Activated naive CD8-positive, alpha-beta T cell treated with anti-CD3 and anti-CD28 coated beads, Interleukin-2, amount 10 ng/mL, durations not matched to agents 7 days and 5 days (primary cell): ENCODE measurements at regions not wholly inside any gene's neighbourhood (a gene's known extent, or its start where the extent isn't known, plus 50 kb on each side); places are given as distances from the start of the nearest gene placed in this dataset.

Source experiments
- ATAC-seq: fragments of 150-1000 bp; cut with Tn5 transposase; one replicate; pipeline ENCODE4 v1.10.0; 2021; ENCODE audit warnings: low read depth, moderate library complexity
- POLR2A ChIA-PET: fragments of 350-600 bp; sonication (Branson Sonifier 250); formaldehyde crosslinking; loops from one replicate; lab custom pipeline; 2021; ENCODE audit warnings: antibody characterized with exemption; lab: Charles Lee
- DNase-seq: peaks from one replicate; pipeline ENCODE4 v3.0.0; 2021
- H3K27ac Mint-ChIP-seq: one replicate; pipeline ENCODE4 v1.8.0; 2022; ENCODE audit warnings: mild to moderate bottlenecking, mixed read lengths
- H3K27me3 Mint-ChIP-seq: one replicate; pipeline ENCODE4 v1.8.0; 2022; ENCODE audit warnings: mild to moderate bottlenecking, moderate library complexity, mixed read lengths
- H3K36me3 Mint-ChIP-seq: one replicate; pipeline ENCODE4 v1.8.0; 2021; ENCODE audit warnings: mild to moderate bottlenecking, mixed read lengths
- H3K4me1 Mint-ChIP-seq: one replicate; pipeline ENCODE4 v1.8.0; 2021; ENCODE audit warnings: mixed read lengths
- H3K4me3 Mint-ChIP-seq: one replicate; pipeline ENCODE4 v1.8.0; 2022; ENCODE audit warnings: mild to moderate bottlenecking, moderate library complexity, mixed read lengths
- H3K9me3 Mint-ChIP-seq: one replicate; pipeline ENCODE4 v1.8.0; 2021; ENCODE audit warnings: mixed read lengths

DNA sequence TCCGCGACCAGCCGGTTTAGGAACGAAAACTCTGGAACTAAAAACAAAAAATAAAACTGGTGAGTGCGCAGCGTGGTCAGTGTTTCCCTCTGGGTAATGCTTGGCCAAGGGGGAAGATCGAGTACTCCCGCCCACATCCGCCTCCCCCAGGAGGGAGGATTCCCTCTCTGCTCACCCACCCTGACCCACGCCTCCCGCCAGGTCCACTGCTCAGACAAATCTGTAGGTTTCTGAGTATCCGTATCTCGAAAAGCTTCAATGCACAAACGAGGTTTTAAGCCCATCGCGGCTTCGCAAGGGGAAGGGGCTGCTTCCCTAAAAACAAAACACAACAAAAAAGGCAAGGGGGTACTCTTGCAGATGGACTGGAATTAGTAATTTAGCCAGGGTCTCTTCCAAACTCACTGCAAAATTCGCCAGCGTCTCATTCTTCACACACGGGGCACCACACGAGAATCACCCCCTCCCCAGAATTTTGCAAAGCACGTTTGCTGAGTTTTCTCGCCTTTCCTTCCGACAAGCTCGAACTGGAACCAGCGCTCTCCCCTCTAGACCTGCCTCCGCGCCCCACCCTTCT, 75.2 kb downstream of the INSIG1 start:
- POLR2A ChIA-PET = no interaction called here
- H3K4me3 Mint-ChIP-seq = peak overlapping the region; percentile 70
- H3K4me1 Mint-ChIP-seq = peaks cover 26% of the 10 kb centered on the region
- no peaks in the 10 kb centered on the region for H3K9me3 Mint-ChIP-seq
- no peaks in the 10 kb centered on the region for H3K36me3 Mint-ChIP-seq
- DNase-seq = no peak
- peaks cover 73% of the 10 kb centered on the region for H3K27me3 Mint-ChIP-seq
- no peak overlapping the region for H3K27ac Mint-ChIP-seq
- no peak for ATAC-seq

DNA sequence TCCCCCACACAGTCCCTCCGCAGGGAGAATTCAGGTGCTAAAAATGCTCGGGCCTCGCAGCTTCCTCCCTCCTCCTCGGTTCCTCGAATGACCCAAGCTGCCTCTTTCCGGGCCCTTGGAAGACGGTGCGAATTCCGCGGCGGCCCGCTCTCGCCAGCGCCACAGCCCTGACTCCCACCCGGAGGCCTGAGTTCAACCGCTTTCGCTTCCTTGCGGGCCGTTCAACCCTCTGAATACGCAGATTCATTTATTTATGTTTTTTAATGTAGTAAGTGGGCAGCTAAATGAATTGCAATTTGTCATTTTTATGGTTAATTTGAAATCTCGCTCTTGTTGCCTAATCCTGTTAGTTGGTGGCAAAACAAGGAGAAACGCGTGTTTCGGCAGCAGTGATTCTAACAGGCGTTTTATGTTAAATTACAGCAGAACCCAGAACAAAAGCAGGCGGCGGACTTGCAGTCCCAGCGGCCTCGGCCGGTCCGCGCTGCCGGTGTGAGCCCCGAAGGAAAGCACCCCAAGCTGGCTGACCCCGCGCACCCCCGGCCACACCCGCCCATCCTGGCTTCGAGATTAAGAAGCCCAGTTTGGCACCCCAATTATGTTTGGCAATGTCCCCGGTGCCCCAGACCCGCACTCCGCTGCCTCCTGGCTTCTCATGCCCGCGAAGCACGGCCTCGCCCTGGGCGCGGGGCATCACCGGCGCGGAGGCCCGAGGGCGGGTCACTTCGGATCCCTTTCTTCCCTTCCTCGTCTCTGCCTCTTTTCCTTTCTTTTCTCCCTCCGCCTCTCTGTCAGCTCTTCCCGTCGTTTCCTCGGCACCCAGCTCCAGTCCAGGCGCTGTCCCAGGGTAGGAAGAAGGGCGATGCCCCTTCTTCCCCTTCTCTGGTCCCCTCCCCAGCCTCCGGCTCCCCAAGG, 75.9 kb downstream of the INSIG1 start:
- no peaks in the 10 kb centered on the region for H3K36me3 Mint-ChIP-seq
- no peak overlapping the region for H3K27ac Mint-ChIP-seq
- H3K27me3 Mint-ChIP-seq = peaks cover 77% of the 10 kb centered on the region
- H3K4me1 Mint-ChIP-seq = peaks cover 26% of the 10 kb centered on the region
- no peak for ATAC-seq
- peak overlapping the region; percentile 70 for H3K4me3 Mint-ChIP-seq
- POLR2A ChIA-PET = no interaction called here
- no peaks in the 10 kb centered on the region for H3K9me3 Mint-ChIP-seq
- DNase-seq = peak; percentile 42

DNA sequence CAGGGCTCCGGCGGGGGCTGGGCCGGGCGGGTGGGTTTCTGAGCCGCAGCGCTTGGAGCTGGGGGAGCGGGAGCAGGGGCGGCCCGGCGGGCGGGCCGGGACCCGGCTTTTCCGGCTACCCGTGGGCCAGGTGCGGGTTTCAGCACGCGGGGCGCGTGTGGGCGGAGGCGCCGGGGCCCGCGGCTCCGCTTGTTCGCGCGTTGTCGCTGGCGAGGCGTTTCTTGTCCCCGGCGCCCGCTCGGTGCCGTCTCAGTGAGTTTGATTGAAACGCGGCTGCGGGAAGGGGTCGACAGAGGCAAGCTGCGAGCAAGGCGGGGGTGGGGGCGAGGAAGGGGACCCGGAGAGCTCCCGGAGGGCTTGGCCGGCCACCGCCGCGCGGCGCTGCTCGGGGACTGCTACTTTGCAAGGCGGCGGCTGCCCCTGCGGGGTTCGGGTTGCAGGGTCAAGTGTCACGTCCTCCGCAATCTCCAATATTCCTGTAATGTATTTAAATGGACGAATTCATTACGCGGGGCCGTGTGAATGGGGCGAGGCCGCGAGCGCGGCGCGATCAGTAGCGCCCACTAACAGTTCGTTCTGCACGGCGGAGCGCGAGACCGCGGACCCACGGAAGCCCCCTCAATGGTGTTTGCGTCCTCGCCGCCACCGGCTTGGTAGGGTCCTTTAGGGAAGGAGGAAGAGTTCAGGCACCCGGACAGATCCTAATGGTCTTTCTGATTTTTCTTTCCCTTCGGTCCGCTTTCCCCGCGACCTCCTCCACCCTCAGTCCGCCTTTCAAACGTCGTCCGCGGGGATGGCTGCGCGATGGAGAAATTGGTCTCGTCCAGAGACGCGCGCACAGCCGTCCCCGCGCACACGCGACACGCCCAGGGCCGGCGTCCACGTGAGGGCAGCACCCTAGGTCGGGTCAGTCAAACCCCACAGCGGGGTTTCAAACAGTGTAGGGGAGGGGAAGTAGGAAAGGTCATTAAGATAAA, 76.9 kb downstream of the INSIG1 start:
- Mint-ChIP-seq H3K4me1 (peaks cover 26% of the 10 kb centered on the region), H3K36me3 (no peaks in the 10 kb centered on the region), H3K9me3 (no peaks in the 10 kb centered on the region), H3K4me3 (peak overlapping the region; percentile 11), H3K27ac (no peak overlapping the region), H3K27me3 (peaks cover 85% of the 10 kb centered on the region)
- ATAC-seq (no peak), DNase-seq (peak; percentile 41)
- POLR2A ChIA-PET = no interaction called here

DNA sequence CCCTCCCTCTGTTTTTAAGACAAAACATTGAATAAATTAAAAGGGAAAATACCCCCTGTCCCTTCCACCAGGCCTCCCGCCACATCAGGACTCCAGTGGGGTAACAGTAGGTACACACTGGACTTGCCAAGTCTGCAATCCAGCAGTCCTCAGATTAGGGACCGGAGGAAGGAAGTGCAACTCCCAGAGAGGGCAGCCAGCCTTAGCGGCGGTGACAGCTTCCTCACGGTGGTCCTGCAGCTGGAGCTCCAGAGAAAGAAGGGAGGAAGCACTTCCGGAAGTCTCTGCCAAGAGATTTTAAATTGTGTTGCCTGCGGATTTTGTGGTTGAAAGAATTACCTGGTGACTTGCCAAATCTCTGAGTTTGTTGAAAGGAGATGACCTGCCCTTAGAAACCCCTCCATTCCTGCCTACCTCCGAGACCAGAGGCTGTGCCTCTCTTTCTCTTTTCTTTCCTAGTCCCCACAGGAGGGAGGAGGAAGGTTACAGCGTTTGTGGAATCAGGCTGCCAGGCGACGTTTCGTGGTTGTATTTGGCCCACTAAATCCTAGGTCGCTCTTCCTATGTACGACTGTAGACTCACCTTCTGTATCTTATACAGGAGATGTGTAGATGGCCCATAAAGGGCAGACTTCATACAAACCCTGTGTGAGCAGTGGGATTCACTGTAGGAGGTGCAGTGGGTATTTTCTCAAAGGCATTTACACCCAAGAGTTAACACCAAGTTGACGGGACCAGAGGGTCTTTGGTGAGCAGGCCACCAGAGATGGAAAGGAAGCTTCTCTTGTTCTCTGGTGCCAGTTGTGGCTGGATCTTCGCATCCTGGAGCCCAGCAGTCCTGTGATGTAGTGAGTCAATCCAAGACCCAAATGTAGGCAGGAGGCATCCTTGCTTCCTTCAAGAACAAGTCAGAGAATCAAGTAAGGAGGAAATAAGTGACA, 77.9 kb downstream of the INSIG1 start:
- Mint-ChIP-seq H3K36me3 (no peaks in the 10 kb centered on the region), H3K27me3 (peaks cover 87% of the 10 kb centered on the region), H3K9me3 (no peaks in the 10 kb centered on the region), H3K4me1 (peaks cover 27% of the 10 kb centered on the region), H3K27ac (no peak overlapping the region), H3K4me3 (peak overlapping the region; percentile 41)
- no peak for DNase-seq
- POLR2A ChIA-PET = no interaction called here
- ATAC-seq = no peak

DNA sequence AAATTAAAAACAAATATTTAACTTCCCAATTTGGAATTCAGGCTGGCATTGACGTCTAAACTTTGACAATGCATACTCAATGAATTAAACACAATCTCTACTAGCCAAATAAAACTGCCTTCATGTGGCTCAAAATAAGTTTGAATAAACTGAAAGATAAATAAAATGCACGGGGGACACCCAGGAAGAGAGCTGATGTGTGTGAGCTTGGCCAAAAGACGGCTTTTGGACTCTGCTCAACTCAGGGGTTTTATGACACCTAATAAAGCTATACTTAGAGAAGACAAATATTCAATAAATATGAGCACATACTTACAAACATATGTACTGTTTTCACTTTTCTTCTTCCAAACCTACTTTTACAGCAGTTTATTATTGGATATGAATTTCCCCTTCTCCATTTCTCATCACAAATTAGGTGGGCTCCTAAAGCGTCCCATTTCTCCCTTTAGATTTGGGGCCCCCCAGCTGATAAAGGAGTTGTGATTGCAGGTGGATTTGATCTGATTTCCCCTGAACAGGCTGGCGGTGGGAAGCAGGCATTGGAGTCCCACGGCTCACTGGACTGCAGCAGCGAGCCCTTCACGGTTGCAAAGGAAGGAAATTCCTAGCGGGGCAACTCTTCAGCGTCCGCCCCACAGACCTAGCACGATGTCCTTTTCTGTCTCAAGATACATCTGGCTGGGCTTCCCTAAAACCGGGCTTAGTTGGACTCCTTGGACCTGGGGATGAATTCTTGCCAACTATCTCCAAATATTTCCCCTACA, 79.6 kb downstream of the INSIG1 start:
- DNase-seq = no peak
- no peak overlapping the region for H3K27ac Mint-ChIP-seq
- POLR2A ChIA-PET = no interaction called here
- no peaks in the 10 kb centered on the region for H3K9me3 Mint-ChIP-seq
- H3K27me3 Mint-ChIP-seq = peaks cover 87% of the 10 kb centered on the region
- H3K4me3 Mint-ChIP-seq = peak overlapping the region; percentile 28
- ATAC-seq = no peak
- H3K4me1 Mint-ChIP-seq = peaks cover 30% of the 10 kb centered on the region
- no peaks in the 10 kb centered on the region for H3K36me3 Mint-ChIP-seq

DNA sequence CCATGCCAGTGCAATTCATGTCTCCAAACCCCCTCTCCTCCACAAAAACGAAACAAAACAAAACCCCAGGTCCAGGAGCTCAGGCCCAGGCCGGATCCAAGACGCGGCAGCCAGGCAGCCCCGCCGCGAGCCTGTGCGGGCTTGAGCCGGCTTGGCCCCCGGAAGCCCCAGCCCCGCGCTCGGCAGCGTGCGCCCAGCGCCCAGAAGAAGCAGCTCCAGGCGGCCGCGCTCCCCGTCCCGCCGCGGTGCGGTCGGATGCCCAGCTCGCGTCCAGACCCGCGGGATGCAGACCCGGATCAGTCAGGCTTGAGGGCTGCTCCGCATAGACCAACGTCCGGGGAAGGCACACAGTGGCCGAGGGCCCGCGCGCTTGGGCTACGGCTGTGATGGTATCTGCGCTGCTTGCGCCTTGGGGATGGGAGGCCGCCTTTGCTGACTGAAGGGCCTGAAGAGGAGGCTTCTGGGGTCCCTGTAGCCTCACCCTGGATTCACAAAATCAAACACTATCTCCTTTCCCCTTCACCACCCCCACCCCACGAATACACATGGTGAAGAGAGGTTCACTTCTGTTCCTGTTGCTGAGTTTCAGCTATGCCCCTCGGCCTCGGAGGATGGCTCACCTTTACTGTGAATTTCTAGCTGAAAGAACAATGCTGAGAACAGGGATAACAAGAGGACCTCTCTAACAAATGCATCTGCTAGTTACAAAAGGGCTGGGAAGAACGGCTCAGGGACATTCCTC, 79.9 kb upstream of the EN2 start:
- no peak for ATAC-seq
- POLR2A ChIA-PET = no interaction called here
- H3K4me3 Mint-ChIP-seq = peak overlapping the region; percentile 28
- no peaks in the 10 kb centered on the region for H3K36me3 Mint-ChIP-seq
- H3K27me3 Mint-ChIP-seq = peaks cover 87% of the 10 kb centered on the region
- no peak overlapping the region for H3K27ac Mint-ChIP-seq
- peaks cover 26% of the 10 kb centered on the region for H3K4me1 Mint-ChIP-seq
- H3K9me3 Mint-ChIP-seq = no peaks in the 10 kb centered on the region
- DNase-seq = peak; percentile 43

DNA sequence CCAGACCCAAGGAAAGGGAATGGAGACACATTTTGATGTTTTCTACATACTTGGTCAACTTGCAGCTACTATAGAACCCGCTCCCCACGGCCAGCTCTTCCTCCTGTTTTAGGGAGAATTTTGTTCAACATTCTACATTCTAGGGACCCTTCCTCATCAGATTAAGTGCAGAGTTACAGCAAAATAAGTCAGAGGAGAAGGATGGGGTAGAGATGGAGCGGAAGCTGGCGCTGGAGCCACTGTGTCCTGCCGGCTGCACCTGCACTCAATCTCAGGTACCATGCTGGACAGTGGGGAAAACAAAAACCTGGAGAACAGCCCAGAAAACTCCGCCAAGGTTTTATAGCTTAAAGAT, 79.4 kb upstream of the EN2 start:
- POLR2A ChIA-PET = no interaction called here
- no peaks in the 10 kb centered on the region for H3K9me3 Mint-ChIP-seq
- no peak overlapping the region for H3K27ac Mint-ChIP-seq
- H3K4me3 Mint-ChIP-seq = no peak overlapping the region
- H3K4me1 Mint-ChIP-seq = peaks cover 21% of the 10 kb centered on the region
- H3K27me3 Mint-ChIP-seq = peaks cover 86% of the 10 kb centered on the region
- no peak for DNase-seq
- ATAC-seq = no peak
- H3K36me3 Mint-ChIP-seq = no peaks in the 10 kb centered on the region

DNA sequence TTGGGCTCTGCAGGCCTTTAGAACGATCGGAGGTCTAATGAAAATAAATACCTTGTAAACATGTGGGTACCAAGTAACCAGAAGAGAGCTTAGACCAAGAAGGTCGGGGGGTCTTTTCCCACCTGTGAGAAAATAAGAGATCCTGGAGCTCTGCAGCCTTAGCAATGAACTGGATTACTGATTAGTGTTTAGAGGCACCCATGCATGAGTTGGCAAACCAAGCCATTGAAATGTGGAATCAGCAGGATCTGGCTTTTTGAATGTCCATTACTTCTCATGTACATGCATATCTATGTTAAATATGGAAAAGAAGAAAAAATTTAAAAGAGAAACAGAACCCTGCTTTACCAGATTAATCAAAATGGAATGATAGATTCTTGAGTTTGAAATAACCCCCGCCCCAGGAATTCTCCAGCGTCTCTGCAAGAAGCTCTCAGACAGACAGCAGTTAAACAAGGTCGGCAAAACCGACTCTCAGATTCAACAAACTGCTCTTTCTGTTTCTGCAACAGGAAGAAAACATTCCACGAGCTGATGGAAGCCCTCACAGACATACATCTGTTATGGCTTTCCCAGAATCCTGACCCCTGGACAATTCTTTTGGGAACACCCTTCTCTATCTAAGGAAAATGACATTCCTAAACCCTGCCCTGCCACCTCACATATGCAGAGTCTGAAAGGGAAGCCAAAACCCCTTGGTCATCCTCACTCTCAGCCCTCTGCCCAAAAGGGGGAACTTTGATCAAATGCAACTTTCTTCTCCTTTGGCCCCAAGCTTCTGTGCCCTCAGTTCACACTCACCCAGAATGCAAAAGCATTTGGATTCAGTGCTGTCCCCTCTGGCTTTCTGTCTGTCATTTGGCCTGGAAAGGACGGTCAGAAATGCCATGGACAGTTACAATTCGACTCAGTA, 78.7 kb upstream of the EN2 start:
- ATAC-seq = no peak
- Mint-ChIP-seq H3K36me3 (no peaks in the 10 kb centered on the region), H3K4me1 (peaks cover 20% of the 10 kb centered on the region), H3K27ac (no peak overlapping the region), H3K9me3 (no peaks in the 10 kb centered on the region), H3K27me3 (peaks cover 83% of the 10 kb centered on the region), H3K4me3 (no peak overlapping the region)
- POLR2A ChIA-PET = no interaction called here
- DNase-seq = no peak

DNA sequence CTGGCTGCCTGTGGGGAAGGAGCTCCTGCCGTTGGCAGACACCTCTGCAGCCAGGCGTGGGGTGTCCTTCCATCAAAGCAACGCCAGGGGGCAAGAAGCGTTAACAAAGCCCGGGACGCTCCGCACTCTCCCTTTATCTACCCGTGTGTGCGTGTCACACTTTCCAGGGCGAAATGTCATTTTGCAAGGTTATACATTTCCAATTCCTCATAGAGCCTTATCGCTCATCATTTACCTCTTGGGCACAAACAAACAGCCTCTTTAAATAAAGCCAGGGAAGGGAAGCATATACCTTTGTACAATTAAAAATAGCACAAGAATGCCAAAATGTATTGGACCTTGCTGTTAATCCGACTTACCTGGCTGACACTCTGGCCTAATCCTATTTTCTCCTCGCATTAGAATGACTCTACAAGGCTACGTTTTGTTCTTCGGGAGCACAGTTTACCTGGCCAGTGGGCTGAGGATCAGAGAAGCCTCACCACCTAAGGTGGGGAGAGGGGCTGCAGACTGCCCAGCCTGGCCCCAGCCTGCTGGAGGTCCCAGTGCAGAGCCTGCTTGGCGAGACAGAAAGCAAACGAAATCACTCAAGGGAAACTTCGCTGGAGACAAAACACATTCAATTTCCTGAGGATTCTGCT, 77.6 kb upstream of the EN2 start:
- Mint-ChIP-seq H3K4me3 (no peak overlapping the region), H3K4me1 (peaks cover 13% of the 10 kb centered on the region), H3K27me3 (peaks cover 75% of the 10 kb centered on the region), H3K36me3 (no peaks in the 10 kb centered on the region), H3K27ac (no peak overlapping the region), H3K9me3 (no peaks in the 10 kb centered on the region)
- peak; percentile 66 for DNase-seq
- POLR2A ChIA-PET = no interaction called here
- ATAC-seq = peak; percentile 84

DNA sequence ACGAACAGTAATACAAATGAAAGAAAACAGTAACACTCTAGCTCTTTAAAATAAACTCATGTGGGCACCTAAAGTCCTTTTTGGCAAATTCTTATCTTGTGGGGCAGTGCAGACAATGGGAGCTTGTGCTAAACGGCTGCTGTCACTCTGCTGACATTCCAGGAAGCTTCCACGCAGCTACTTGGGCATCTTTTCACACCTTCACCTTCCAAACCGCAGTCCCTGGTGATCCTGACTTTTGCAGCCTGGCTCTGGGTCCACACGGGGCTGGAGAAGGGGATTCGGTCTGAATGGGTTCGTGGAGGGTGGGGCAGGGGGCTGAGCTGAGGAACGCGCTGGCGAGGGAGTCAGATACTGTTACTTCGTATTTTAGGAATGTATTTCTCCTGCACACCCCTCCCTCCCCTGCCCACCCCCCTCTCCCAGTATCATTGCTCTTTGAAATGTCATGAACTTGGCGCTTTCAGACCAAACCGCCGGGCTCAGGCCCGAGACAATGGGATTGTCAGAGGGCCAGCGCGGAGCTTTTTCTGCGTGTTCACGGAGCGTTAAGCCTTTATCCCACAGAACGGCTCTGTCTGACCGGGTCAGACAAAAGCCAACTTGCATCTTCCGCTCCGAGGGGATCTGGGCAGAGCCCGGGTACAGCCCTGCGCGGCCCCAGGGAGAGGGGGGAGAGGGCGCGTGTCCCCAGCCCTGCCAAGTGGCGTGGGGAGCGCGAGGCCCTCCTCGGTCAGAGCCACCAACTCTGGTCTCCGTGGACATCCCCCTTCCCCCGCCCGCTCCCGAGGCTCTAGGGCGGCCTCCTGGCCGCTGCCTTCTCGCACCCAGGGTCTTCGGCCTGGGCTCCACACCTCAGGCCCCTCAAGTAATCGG, 76.7 kb upstream of the EN2 start:
- ATAC-seq = no peak
- no peak overlapping the region for H3K27ac Mint-ChIP-seq
- peaks cover 71% of the 10 kb centered on the region for H3K27me3 Mint-ChIP-seq
- DNase-seq = no peak
- no peak overlapping the region for H3K4me3 Mint-ChIP-seq
- POLR2A ChIA-PET = no interaction called here
- H3K4me1 Mint-ChIP-seq = peaks cover 5% of the 10 kb centered on the region
- H3K36me3 Mint-ChIP-seq = no peaks in the 10 kb centered on the region
- no peaks in the 10 kb centered on the region for H3K9me3 Mint-ChIP-seq
